GM18498 (cell line): ENCODE measurements at regions not wholly inside any gene's neighbourhood (a gene's known extent, or its start where the extent isn't known, plus 50 kb on each side); places are given as distances from the start of the nearest gene placed in this dataset.

Experiments
- ATAC-seq: cut with Tn5 transposase; IDR thresholded peaks from one replicate; pipeline ENCODE4 v1.9.1; 2021; ENCODE audit warnings: mild to moderate bottlenecking, moderate library complexity; ENCODE audit not compliant: unreplicated experiment

- no peak for ATAC-seq
Observed at GRCh38 chr10:84770824-84771223, 442.4 kb downstream of the CCSER2 start.

GRCh38 chr10:84783386-84783785 lies 455.0 kb downstream of the CCSER2 start:
- peak; percentile 83 for ATAC-seq

GRCh38 chr10:84783909-84784308 lies 455.5 kb downstream of the CCSER2 start:
- ATAC-seq: no peak

GRCh38 chr10:84784749-84785148 lies 456.4 kb downstream of the CCSER2 start:
- ATAC-seq: no peak

GRCh38 chr10:84789026-84789425 lies 460.6 kb downstream of the CCSER2 start:
- ATAC-seq: no peak

- ATAC-seq: no peak
Observed at GRCh38 chr10:84798312-84798711, 469.9 kb downstream of the CCSER2 start.

- ATAC-seq: no peak
Observed at GRCh38 chr10:84801156-84801555, 472.8 kb downstream of the CCSER2 start.

- no peak for ATAC-seq
Observed at GRCh38 chr10:84801916-84802315, 473.5 kb downstream of the CCSER2 start.

- no peak for ATAC-seq
Observed at GRCh38 chr10:84805149-84805548, 476.8 kb downstream of the CCSER2 start.

GRCh38 chr10:84811113-84811512 lies 482.7 kb downstream of the CCSER2 start:
- ATAC-seq: no peak

GRCh38 chr10:84818961-84819360 lies 490.6 kb downstream of the CCSER2 start:
- no peak for ATAC-seq

GRCh38 chr10:84820120-84820519 lies 491.7 kb downstream of the CCSER2 start:
- ATAC-seq: no peak

- ATAC-seq: no peak
Observed at GRCh38 chr10:84820596-84820995, 492.2 kb downstream of the CCSER2 start.

- ATAC-seq: no peak
Observed at GRCh38 chr10:84822931-84823630, 494.7 kb downstream of the CCSER2 start.

- no peak for ATAC-seq
Observed at GRCh38 chr10:84824525-84824924, 496.1 kb downstream of the CCSER2 start.

- ATAC-seq: no peak
Observed at GRCh38 chr10:84825330-84825729, 496.9 kb downstream of the CCSER2 start.

- ATAC-seq: no peak
Observed at GRCh38 chr10:84826704-84827103, 498.3 kb downstream of the CCSER2 start.

- no peak for ATAC-seq
Observed at GRCh38 chr10:84829131-84829530, 500.7 kb downstream of the CCSER2 start.

GRCh38 chr10:84837041-84837812 lies 508.8 kb downstream of the CCSER2 start:
- no peak for ATAC-seq

GRCh38 chr10:84837877-84838276 lies 509.5 kb downstream of the CCSER2 start:
- no peak for ATAC-seq

- ATAC-seq: no peak
Observed at GRCh38 chr10:84838851-84839250, 510.5 kb downstream of the CCSER2 start.

- no peak for ATAC-seq
Observed at GRCh38 chr10:84842593-84842992, 514.2 kb downstream of the CCSER2 start.
